ENCODE measurements at regions not wholly inside any gene's neighbourhood (a gene's known extent, or its start where the extent isn't known, plus 50 kb on each side); places are given as distances from the start of the nearest gene placed in this dataset.

DNA sequence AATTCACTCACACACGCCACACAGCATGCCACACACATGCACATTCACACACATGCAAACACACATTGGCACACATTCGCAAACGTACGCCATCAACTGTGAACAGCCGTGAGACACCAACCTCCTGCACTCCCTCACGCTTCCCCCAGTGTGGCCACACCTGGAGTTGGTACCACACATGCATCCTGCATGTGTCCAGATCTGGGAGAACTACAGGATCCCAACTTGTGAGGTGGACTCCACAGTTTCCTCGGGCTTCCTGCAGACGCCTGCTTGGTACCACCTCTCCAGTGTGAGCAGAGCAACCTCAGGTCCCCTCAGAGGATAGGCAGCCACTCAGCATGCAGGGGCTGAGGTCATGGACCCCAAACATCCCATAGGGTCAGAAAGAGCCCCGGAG is 239.0 kb downstream of the EIPR1 start:
- H3K4me3 ChIP-seq (ENCODE audit: low read length), result no peak overlapping the region
- TF ChIP-seq ZNF274 (IDR thresholded peaks at IDR 0.05; ENCODE audit: low read depth, low read length), result no peak

DNA sequence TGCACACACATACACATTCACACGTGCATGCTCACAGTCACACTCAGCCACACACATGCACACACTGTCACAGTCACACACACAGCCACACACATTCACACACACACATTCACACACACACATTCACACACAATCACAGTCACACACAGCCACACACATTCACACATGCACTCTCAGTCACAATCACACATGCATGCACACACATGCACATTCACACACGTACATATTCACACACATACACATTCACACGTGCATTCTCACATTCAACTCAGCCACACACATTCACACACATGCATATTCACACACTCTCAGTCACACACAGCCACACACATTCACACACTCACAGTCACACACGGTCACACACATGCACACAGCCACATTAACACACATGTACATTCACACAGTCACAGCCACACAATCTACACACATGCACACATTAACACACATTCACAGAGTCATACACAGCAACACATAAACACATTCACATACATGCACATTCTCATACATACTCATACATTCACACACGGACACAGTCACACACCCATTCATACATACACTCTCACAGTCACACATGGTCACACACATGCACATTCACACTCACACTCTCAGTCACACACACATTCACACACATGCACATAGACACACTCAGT is 239.8 kb downstream of the EIPR1 start:
- TF ChIP-seq ZNF274 (IDR thresholded peaks at IDR 0.05; ENCODE audit: low read depth, low read length), result no peak
- no peak overlapping the region for H3K4me3 ChIP-seq (ENCODE audit: low read length)

DNA sequence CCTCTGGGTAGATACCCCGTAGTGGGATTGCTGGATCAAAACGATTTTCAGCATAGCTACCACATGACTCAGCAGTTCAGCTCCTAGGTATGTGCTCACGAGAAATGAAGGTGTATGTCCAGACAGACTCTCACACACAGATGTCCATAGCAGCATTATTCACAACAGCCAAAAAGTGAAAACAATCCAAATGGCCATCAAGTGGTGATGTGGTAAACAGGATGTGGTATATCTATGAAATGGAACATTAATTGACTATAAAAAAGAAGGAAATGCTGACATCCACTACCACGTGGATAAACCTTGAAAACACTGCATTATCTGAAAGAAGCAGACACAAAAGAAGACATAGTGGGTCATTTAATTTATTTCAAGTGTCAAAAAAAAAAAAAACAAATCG is 241.9 kb downstream of the EIPR1 start:
- no peak for TF ChIP-seq ZNF274 (IDR thresholded peaks at IDR 0.05; ENCODE audit: low read depth, low read length)
- H3K4me3 ChIP-seq (ENCODE audit: low read length), result no peak overlapping the region

DNA sequence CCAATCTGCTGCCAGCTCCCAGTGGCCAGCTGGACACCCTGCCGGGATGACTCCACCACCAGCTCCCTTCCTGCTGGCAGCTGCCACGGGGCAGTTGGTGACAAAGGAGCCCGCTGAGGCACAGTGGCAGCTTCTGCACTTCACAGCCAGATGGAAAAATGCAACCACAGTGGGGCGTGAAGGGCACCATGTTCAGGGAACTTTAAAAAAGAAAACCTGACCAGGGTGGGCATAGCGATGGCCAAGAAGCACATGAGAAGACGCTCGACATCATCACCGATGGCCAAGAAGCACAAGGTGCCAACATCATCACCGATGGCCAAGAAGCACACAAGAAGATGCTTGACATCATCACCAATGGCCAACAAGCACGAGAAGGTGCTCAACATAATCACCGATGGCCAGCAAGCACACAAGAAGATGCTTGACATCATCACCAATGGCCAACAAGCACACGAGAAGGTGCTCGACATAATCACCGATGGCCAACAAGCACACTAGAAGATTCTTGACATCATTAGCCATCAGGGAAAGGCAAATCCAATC is 243.5 kb downstream of the EIPR1 start:
- no peak for TF ChIP-seq ZNF274 (IDR thresholded peaks at IDR 0.05; ENCODE audit: low read depth, low read length)
- no peak overlapping the region for H3K4me3 ChIP-seq (ENCODE audit: low read length)

DNA sequence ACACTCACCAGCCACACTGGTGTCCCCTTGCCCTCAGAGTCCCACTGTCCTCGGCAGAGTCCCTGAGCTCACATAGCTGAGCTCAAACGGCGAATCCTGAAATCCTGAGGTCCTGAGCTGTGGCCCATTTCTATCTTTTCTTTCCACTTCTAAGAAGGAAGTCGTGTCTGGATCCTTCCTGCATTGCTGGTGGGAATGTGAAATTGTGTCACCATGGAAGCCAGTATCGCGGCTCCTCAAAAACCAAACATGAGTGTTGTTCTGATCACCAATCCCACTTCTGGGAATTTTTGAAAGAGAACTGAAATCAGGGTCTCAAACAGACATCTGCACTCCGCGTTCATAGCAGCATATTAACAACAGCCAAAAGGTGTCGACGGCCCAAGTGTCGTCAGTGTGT is 244.7 kb downstream of the EIPR1 start:
- no peak overlapping the region for H3K4me3 ChIP-seq (ENCODE audit: low read length)
- TF ChIP-seq ZNF274 (IDR thresholded peaks at IDR 0.05; ENCODE audit: low read depth, low read length), result no peak

DNA sequence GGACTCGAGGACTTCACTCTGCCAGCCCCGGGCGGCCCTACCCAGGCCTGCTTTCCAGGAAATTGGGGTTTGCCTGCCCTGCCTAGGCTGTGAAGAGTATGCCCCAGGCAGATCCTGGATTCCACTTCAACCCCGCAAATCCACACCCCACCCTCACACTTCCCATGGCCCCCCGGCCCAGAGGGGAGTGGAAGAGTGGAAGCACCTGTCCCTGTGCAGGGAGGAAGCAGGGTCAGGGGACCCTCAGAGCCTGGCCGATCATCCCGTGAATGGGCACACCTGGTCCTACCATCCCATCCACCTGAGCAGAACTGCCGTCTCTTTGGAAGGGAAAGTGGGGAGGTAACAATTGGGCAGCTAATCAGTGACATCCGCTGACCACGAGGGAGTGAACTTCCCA is 245.2 kb downstream of the EIPR1 start:
- no peak for TF ChIP-seq ZNF274 (IDR thresholded peaks at IDR 0.05; ENCODE audit: low read depth, low read length)
- no peak overlapping the region for H3K4me3 ChIP-seq (ENCODE audit: low read length)

DNA sequence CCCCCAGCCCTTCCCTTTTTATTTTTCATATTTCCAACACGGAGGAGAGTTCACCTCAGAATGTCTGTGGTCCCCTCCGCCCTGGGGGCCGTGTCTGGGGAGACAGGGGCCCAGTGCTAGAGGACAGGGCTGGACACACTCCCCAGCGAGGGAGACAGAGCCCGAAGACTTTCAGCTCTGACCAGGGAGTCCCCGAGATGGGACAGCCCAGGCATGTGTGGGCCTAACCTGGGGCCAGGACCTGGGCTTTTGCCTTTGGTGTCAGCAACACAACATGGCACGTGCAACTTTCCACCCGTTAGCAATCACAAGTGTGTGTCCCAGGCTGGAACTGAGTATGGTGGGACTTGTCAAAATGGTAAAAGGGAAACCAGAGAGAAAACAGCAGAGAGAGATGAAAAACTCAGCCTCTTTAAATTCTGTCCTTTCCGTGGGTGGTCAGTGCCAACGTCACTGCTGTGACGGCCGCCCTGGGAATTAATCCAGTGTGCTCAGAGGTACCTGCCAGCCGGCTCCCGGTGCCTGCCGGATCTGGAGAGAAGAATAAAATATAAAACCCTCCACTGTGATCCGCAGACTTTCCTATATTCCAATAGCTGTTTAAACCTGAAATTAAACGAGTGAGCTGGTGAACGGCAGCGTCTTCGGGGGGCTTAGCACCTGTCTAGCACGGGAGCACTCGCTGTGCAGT is 245.8 kb downstream of the EIPR1 start:
- TF ChIP-seq ZNF274 (IDR thresholded peaks at IDR 0.05; ENCODE audit: low read depth, low read length), result no peak
- no peak overlapping the region for H3K4me3 ChIP-seq (ENCODE audit: low read length)

DNA sequence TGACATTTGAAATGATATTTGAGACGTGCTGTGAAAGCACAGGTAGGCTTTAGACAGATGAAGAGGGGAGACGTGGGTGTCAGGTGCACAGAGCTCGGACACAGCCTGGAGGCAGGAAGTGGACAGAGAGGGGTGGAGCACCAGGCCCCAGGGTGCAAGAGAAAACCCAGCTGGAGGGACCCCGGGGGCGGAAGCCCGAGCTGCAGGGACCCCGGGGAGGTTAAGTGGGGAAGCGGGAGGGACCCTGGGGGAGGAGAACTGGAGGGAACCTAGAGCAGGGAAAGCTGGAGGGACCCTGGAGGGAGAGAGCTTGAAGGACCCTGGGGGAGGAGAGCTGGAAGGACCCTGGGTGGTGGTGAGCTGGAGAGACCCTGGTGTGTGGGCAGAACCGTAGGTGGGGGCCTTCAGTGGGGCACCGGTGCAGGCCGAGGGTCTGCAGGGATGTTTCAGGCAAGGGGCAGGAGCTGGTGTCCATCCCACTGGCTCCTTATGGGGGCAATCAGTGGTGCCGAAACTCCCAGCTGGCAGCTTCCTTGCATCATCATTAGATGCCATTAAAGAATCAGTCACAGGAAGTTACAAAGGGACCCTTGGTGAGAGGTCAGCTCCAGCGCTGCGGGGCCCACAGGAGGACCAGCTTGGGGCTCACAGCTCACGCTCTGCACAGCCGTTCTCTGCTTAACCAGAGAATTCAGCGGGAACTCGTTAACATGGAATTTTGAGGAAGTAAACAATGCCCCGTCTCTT is 246.6 kb downstream of the EIPR1 start:
- no peak for TF ChIP-seq ZNF274 (IDR thresholded peaks at IDR 0.05; ENCODE audit: low read depth, low read length)
- H3K4me3 ChIP-seq (ENCODE audit: low read length), result no peak overlapping the region

DNA sequence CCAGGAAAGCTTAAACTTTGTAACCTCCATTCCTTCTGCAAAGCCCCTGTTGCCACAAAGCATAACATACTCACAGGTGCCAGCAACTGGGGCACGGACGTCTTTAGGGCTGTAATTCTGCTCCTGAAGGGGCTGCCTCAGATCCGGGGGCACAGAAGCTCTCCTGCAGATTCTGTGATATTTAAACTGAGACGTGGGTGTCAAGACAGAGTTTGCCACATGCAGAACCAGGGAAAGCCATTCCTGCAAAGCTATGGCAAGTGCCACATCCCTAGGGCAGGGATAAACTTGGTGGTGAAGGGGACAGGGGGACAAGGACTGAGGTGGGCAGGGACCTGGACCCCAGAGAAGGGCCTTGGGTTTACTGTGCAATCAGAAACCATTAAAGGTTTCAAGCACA is 247.2 kb downstream of the EIPR1 start:
- no peak overlapping the region for H3K4me3 ChIP-seq (ENCODE audit: low read length)
- TF ChIP-seq ZNF274 (IDR thresholded peaks at IDR 0.05; ENCODE audit: low read depth, low read length), result no peak

DNA sequence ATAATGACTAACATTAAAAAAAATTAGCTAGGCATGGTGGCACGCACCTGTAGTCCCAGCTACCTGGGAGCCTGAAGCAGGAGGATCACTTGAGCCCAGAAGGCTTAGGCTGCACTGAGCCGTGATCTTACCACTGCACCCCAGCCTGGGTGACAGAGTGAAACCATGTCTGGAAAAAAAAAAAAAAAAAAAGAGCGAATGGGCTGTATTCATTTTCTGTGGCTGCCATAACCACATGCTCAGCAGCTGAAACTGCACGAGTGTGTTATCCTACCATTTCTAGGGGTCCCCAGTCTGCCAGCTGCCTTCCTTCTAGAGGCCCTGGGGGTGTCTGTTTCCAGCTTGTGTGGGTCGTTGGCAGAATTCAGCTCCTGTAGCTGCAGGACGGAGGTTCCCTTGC is 247.8 kb downstream of the EIPR1 start:
- no peak overlapping the region for H3K4me3 ChIP-seq (ENCODE audit: low read length)
- TF ChIP-seq ZNF274 (IDR thresholded peaks at IDR 0.05; ENCODE audit: low read depth, low read length), result no peak

DNA sequence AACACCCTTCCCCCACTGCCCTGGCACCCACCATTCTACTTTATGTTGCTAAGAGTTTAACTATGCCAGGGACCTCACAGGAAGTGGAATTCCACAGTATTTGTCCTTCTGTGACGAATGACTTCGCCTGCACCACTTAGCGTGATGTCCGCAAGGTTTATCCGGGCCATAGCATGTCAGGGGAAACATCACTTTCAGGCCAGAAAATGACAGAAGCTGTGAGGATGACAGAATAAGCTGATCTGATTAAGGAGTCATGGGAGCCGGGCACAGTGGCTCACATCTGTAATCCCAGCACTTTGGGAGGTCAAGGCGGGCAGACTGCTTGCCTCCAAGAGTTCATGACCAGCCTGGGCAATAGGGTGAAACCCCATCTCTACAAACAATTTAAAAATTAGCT is 248.8 kb downstream of the EIPR1 start:
- no peak overlapping the region for H3K4me3 ChIP-seq (ENCODE audit: low read length)
- TF ChIP-seq ZNF274 (IDR thresholded peaks at IDR 0.05; ENCODE audit: low read depth, low read length), result no peak

DNA sequence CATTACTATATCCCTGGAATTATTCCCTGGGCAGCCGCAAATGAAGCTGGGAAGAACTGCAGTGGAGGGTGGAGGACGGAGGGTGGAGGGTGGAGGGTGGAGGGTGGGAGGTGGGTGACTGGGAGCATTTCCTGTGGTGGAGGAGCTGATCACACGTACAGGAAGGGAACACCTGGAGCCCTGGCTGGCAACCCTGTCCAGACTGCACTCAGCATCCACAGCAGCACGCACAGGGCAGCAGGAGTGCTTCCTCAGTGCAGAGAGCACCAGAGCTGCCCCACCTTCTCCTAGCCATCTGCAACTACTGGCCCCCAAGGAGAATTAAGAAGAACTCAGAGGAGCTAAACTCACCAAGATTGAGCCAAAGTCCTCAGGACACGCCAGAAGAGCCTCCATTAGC is 249.9 kb downstream of the EIPR1 start:
- no peak overlapping the region for H3K4me3 ChIP-seq (ENCODE audit: low read length)
- no peak for TF ChIP-seq ZNF274 (IDR thresholded peaks at IDR 0.05; ENCODE audit: low read depth, low read length)

DNA sequence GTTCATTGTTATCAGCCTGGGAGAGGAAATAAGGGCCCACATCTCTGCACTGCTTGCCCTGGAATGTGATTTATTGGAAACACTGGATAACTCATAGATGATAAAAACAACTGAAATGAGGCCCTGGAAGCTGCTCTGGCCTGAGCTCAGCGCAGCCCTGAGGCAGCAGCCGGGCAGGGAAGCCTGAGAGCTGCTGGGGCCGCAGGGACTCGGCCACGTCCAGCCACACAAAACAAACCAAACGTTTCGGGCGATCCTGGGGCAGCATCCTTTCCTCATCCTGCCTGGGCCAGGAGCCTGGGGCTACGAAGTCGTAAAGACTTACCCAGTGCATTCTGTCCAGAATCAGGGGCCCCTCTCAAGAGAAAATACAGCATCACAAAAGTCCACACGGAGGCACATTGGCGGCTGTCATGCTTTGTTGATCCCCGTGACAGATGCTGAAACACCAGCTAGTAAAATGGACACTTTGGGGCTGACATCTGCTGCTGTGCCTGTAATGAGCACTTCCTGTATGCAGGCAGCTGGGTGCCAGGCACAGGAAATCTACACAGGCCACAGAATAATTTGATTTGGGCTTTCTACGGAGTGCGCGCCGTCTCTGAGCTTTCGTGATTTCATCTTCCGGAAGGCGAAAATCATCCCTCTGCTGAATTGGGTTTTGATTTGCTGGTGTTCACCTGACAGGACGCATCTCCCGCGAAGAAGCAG is 250.6 kb downstream of the EIPR1 start:
- no peak for TF ChIP-seq ZNF274 (IDR thresholded peaks at IDR 0.05; ENCODE audit: low read depth, low read length)
- H3K4me3 ChIP-seq (ENCODE audit: low read length), result no peak overlapping the region

DNA sequence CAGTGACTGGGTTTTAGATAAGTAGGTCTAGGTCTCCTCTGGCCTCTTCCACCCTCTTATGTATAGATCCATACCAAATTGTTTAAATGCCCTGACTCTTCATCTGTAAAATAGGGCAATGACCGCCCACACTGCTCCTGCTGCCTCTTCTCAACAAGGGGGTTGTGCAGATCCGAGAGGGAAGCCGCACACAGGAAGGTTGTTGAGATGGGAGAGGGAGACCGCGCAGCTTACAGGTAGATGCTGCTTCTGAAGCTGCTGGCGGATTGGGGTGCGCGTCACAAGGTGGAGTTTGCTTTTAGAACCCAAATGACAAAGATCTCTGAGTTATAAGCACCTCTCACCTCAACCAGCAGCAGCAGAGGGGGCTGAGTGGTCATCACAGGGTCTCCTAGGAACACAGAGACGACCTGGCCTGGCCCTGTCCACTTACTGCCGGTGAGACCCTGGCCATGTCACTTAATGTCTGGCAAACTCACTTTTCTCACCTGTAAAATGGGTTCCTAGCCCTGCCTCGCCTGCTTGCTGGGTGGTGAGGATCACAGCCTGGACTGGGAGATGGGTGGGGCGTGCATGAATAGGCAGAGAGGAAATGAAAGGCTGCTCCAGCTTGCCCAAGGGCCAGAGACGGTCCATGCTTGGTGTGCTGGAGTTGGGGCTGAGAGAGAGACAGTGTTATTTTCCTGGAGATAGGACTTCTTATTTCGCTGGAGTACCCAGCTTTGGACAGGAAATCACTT is 251.3 kb downstream of the EIPR1 start:
- H3K4me3 ChIP-seq (ENCODE audit: low read length), result no peak overlapping the region
- no peak for TF ChIP-seq ZNF274 (IDR thresholded peaks at IDR 0.05; ENCODE audit: low read depth, low read length)
